Upper lobe of left lung (tissue), 6 donors: ENCODE measurements at regions not wholly inside any gene's neighbourhood (a gene's known extent, or its start where the extent isn't known, plus 50 kb on each side); places are given as distances from the start of the nearest gene placed in this dataset.
"Not testable (repeated sequence)": the region's sequence is repeated elsewhere in the genome, so short reads cannot be mapped to it uniquely, and the experiment has no call there.

ENCODE experiments used
- ATAC-seq, 2 donors: fragments of 200-7000 bp; cut with Tn5 transposase; one replicate each; pipeline ENCODE4 v1.9.1; 2022; ENCODE audit warnings: mild to moderate bottlenecking in 2 of 2, moderate library complexity in 2 of 2; ENCODE audit not compliant: low FRiP score in 2 of 2
- DNase-seq, 2 donors: peaks; one replicate each; pipeline ENCODE4 v3.0.0-alpha.2; 2019 to 2020
- H3K27ac ChIP-seq, 4 donors: fragments of 200-600 bp; sonication (generic); one replicate each; pipeline ENCODE4 v1.5.1; 2016 to 2019
- H3K27me3 ChIP-seq, 4 donors: fragments of 200-600 bp; sonication (generic); one replicate each; pipeline ENCODE4 v1.5.1; 2017 to 2019
- H3K36me3 ChIP-seq, 4 donors: fragments of 200-600 bp; sonication (generic); one replicate each; pipeline ENCODE4 v1.5.1; 2016 to 2019
- H3K4me1 ChIP-seq, 4 donors: fragments of 200-600 bp; sonication (generic); one replicate each; pipeline ENCODE4 v1.5.1; 2018 to 2019
- H3K4me3 ChIP-seq, 4 donors: fragments of 200-600 bp; sonication (generic); one replicate each; pipeline ENCODE4 v1.5.1; 2017 to 2019; ENCODE audit warnings: mild to moderate bottlenecking in 2 of 4, moderate library complexity in 1 of 4
- H3K9me3 ChIP-seq, 4 donors: fragments of 200-600 bp; sonication (generic); one replicate each; pipeline ENCODE4 v1.5.1; 2018 to 2019
- CTCF ChIP-seq, 6 experiments: fragments of 450-650 bp in 4 of 6; fragments of 200-600 bp in 2 of 6; sonication (generic) in 2 of 6; IDR thresholded peaks; one replicate each; pipeline ENCODE4 v1.5.1; 2016 to 2019; ENCODE audit warnings: antibody characterized with exemption in 6 of 6
- EP300 ChIP-seq, 4 donors: sonication (generic); formaldehyde crosslinking; IDR thresholded peaks; one replicate each; pipeline ENCODE4 v1.5.1; 2017; ENCODE audit warnings: antibody characterized with exemption in 4 of 4, control low read depth in 2 of 4
- POLR2A ChIP-seq, 4 donors: fragments of 450-650 bp; IDR thresholded peaks; one replicate each; pipeline ENCODE4 v1.5.1; 2016 to 2017; ENCODE audit warnings: antibody characterized with exemption in 4 of 4, mild to moderate bottlenecking in 2 of 4
- POLR2AphosphoS5 ChIP-seq, 2 donors: sonication (generic); formaldehyde crosslinking; IDR thresholded peaks; one replicate each; pipeline ENCODE4 v1.5.1; 2017; ENCODE audit warnings: antibody characterized with exemption in 2 of 2
- WGBS, 2 donors: methylation state at CpG; one replicate each; pipeline ENCODE4 v1.1.5; 2017 to 2018; 5-methylcytosine and 5-hydroxymethylcytosine counted together
- donor health status: DM: no; HTN: no; CAD: no; lungs with moderate emphysema.
- donor health status: DM: no; HTN: yes; CAD: no; lungs with severe emphysema.

- Histone ChIP-seq H3K27me3 (peaks cover 0 to 6% (median 0%) of the 10 kb centered on the region in 4 donors), H3K4me1 (peaks cover 6 to 20% (median 16%) of the 10 kb centered on the region in 4 donors), H3K4me3 (peak overlapping the region in 3 of 4 donors; percentile 28 to 39 (median 37)), H3K36me3 (no peaks in the 10 kb centered on the region), H3K27ac (peak overlapping the region in 3 of 4 donors; percentile 0 to 50 (median 42)), H3K9me3 (no peaks in the 10 kb centered on the region)
- ATAC-seq (peak; percentile 61 to 71), DNase-seq (peak; percentile 52 to 92)
- 5% methylated on average over 25 to 27 of the region's 36 CpGs for WGBS, 2 donors
- no peak for TF ChIP-seq CTCF (IDR thresholded peaks at IDR 0.05)
- no peak for TF ChIP-seq POLR2AphosphoS5 (IDR thresholded peaks at IDR 0.05)
- no peak for TF ChIP-seq EP300 (IDR thresholded peaks at IDR 0.05)
- TF ChIP-seq POLR2A (IDR thresholded peaks at IDR 0.05): no peak
These were observed 277.3 kb upstream of the NR2F2 start for GRCh38 chr15:96053031-96053780.

GRCh38 chr15:96053781-96054428 is 276.6 kb upstream of the NR2F2 start:
- 39 to 41% methylated on average over 14 of the region's 14 CpGs for WGBS, 2 donors
- H3K4me1 ChIP-seq: peaks cover 6 to 20% (median 16%) of the 10 kb centered on the region in 4 donors
- H3K36me3 ChIP-seq: no peaks in the 10 kb centered on the region
- peaks cover 0 to 6% (median 0%) of the 10 kb centered on the region in 4 donors for H3K27me3 ChIP-seq
- no peak for ATAC-seq
- peak overlapping the region in 3 of 4 donors; percentile 28 to 39 (median 37) for H3K4me3 ChIP-seq
- H3K27ac ChIP-seq: peak overlapping the region in 2 of 4 donors; percentile 39 to 42
- DNase-seq: no peak
- TF ChIP-seq POLR2A (IDR thresholded peaks at IDR 0.05): no peak
- no peak for TF ChIP-seq POLR2AphosphoS5 (IDR thresholded peaks at IDR 0.05)
- no peak for TF ChIP-seq CTCF (IDR thresholded peaks at IDR 0.05)
- TF ChIP-seq EP300 (IDR thresholded peaks at IDR 0.05): no peak
- no peaks in the 10 kb centered on the region for H3K9me3 ChIP-seq

GRCh38 chr15:96054621-96055020 is 275.9 kb upstream of the NR2F2 start:
- ATAC-seq (no peak), DNase-seq (no peak)
- no peaks in the 10 kb centered on the region for H3K36me3 ChIP-seq
- H3K27me3 ChIP-seq: peaks cover 0 to 6% (median 0%) of the 10 kb centered on the region in 4 donors
- peaks cover 6 to 16% (median 15%) of the 10 kb centered on the region in 4 donors for H3K4me1 ChIP-seq
- H3K4me3 ChIP-seq: no peak overlapping the region
- H3K27ac ChIP-seq: no peak overlapping the region
- H3K9me3 ChIP-seq: no peaks in the 10 kb centered on the region
- TF ChIP-seq POLR2AphosphoS5 (IDR thresholded peaks at IDR 0.05) (no peak), POLR2A (IDR thresholded peaks at IDR 0.05) (no peak), CTCF (IDR thresholded peaks at IDR 0.05) (no peak), EP300 (IDR thresholded peaks at IDR 0.05) (no peak)
- 66 to 67% methylated on average over 6 of the region's 6 CpGs for WGBS, 2 donors

- no peak for DNase-seq
- Histone ChIP-seq H3K9me3 (no peaks in the 10 kb centered on the region), H3K4me3 (no peak overlapping the region), H3K36me3 (no peaks in the 10 kb centered on the region), H3K27me3 (no peaks in the 10 kb centered on the region), H3K27ac (no peak overlapping the region), H3K4me1 (peaks cover 0 to 8% (median 5%) of the 10 kb centered on the region in 4 donors)
- TF ChIP-seq POLR2AphosphoS5 (IDR thresholded peaks at IDR 0.05) (no peak), POLR2A (IDR thresholded peaks at IDR 0.05) (no peak), EP300 (IDR thresholded peaks at IDR 0.05) (no peak), CTCF (IDR thresholded peaks at IDR 0.05) (no peak)
- WGBS, 2 donors: 71 to 79% methylated on average over 8 of the region's 8 CpGs
- ATAC-seq: no peak
These were observed 272.2 kb upstream of the NR2F2 start for GRCh38 chr15:96058103-96058851.

- WGBS, 2 donors: 89 to 90% methylated on average over 1 of the region's 1 CpG
- not testable (repeated sequence) for ATAC-seq
These were observed 271.7 kb upstream of the NR2F2 start for GRCh38 chr15:96058852-96059103.

GRCh38 chr15:96060591-96060990 is 269.9 kb upstream of the NR2F2 start:
- not testable (repeated sequence) for H3K4me1 ChIP-seq, H3K36me3 ChIP-seq, H3K27ac ChIP-seq, H3K27me3 ChIP-seq, ATAC-seq, H3K4me3 ChIP-seq, DNase-seq, H3K9me3 ChIP-seq
- 95% methylated on average over 5 of the region's 5 CpGs for WGBS, 2 donors

More at GRCh38 chr15:96058852-96059103, 271.7 kb upstream of the NR2F2 start:
- H3K27ac ChIP-seq, H3K36me3 ChIP-seq, H3K9me3 ChIP-seq, H3K4me1 ChIP-seq, DNase-seq, H3K4me3 ChIP-seq, H3K27me3 ChIP-seq: not testable (repeated sequence)
